ENCODE measurements at regions not wholly inside any gene's neighbourhood (a gene's known extent, or its start where the extent isn't known, plus 50 kb on each side); places are given as distances from the start of the nearest gene placed in this dataset.

DNA sequence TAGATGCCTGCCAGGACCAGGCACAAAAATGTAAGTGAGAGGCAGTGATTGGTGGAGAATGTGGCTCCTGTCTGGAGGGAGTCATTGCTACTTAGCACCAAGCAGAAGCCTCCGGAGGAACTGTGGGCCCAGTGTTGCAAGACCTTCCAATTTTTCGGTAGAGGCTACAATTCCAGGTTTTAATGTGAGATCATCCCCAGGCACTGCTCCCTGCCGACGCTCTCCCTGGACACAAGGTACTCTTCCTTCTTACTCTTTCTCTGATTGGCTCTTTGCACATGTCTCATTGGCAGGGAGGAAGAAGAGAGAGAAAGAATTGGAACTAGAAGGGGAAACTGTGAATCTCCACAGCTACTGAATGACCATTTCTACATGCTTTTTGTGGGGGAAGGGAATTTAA is 53.7 kb upstream of the EP300 start:
- TF ChIP-seq, protein P1, sequence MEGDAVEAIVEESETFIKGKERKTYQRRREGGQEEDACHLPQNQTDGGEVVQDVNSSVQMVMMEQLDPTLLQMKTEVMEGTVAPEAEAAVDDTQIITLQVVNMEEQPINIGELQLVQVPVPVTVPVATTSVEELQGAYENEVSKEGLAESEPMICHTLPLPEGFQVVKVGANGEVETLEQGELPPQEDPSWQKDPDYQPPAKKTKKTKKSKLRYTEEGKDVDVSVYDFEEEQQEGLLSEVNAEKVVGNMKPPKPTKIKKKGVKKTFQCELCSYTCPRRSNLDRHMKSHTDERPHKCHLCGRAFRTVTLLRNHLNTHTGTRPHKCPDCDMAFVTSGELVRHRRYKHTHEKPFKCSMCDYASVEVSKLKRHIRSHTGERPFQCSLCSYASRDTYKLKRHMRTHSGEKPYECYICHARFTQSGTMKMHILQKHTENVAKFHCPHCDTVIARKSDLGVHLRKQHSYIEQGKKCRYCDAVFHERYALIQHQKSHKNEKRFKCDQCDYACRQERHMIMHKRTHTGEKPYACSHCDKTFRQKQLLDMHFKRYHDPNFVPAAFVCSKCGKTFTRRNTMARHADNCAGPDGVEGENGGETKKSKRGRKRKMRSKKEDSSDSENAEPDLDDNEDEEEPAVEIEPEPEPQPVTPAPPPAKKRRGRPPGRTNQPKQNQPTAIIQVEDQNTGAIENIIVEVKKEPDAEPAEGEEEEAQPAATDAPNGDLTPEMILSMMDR (IDR thresholded peaks at IDR 0.05), result no peak
- no peak for TF ChIP-seq POLR2A (IDR thresholded peaks at IDR 0.05)
